ENCODE measurements at regions not wholly inside any gene's neighbourhood (a gene's known extent, or its start where the extent isn't known, plus 50 kb on each side); places are given as distances from the start of the nearest gene placed in this dataset.

DNA sequence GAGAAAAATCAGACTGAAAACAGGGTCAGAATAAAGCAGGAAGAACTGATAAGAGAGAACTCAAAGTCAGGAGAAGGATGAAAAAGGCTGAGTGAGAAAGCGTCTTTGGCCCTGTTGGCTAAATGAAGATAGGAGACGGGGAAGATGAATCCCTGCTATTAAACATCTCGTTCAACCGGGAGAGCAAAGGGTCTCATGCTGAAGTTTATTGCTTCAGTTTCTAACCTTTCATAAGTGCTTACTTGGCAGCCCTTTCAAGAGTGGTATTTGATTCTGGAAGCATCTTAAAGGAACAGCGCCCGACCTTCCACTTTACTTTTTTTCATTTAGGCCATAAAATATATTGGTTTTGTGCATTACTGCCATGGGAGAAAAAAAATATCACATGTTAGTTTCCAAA, 288.3 kb upstream of the RBFOX1 start:
- TF ChIP-seq, protein P1, sequence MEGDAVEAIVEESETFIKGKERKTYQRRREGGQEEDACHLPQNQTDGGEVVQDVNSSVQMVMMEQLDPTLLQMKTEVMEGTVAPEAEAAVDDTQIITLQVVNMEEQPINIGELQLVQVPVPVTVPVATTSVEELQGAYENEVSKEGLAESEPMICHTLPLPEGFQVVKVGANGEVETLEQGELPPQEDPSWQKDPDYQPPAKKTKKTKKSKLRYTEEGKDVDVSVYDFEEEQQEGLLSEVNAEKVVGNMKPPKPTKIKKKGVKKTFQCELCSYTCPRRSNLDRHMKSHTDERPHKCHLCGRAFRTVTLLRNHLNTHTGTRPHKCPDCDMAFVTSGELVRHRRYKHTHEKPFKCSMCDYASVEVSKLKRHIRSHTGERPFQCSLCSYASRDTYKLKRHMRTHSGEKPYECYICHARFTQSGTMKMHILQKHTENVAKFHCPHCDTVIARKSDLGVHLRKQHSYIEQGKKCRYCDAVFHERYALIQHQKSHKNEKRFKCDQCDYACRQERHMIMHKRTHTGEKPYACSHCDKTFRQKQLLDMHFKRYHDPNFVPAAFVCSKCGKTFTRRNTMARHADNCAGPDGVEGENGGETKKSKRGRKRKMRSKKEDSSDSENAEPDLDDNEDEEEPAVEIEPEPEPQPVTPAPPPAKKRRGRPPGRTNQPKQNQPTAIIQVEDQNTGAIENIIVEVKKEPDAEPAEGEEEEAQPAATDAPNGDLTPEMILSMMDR (IDR thresholded peaks at IDR 0.05) = no peak
- TF ChIP-seq POLR2A (IDR thresholded peaks at IDR 0.05) = no peak
